ENCODE measurements at regions not wholly inside any gene's neighbourhood (a gene's known extent, or its start where the extent isn't known, plus 50 kb on each side); places are given as distances from the start of the nearest gene placed in this dataset.

GRCh38 chr10:108562105-108562504 lies 1361.2 kb downstream of the XPNPEP1 start:
- TF ChIP-seq CTCF (IDR thresholded peaks at IDR 0.05) (no peak), POLR2A (IDR thresholded peaks at IDR 0.05) (no peak)
- Histone ChIP-seq H3K9me3 (no peaks in the 10 kb centered on the region), H3K27ac (no peak overlapping the region), H3K4me1 (no peaks in the 10 kb centered on the region), H3K4me3 (no peak overlapping the region), H3K27me3 (no peaks in the 10 kb centered on the region), H3K36me3 (no peaks in the 10 kb centered on the region)
- intact Hi-C loops (cut with DNase I; ENCODE audit: low total_unique reads) = no loop called here
- DNase-seq = no peak

GRCh38 chr10:108561649-108562048 lies 1361.7 kb downstream of the XPNPEP1 start:
- Histone ChIP-seq H3K27ac (no peak overlapping the region), H3K4me1 (no peaks in the 10 kb centered on the region)
- TF ChIP-seq CTCF (IDR thresholded peaks at IDR 0.05) = no peak
- no peak for TF ChIP-seq POLR2A (IDR thresholded peaks at IDR 0.05)

GRCh38 chr10:108560488-108560887 lies 1362.8 kb downstream of the XPNPEP1 start:
- intact Hi-C loops (cut with DNase I; ENCODE audit: low total_unique reads) = no loop called here
- TF ChIP-seq CTCF (IDR thresholded peaks at IDR 0.05) (no peak), POLR2A (IDR thresholded peaks at IDR 0.05) (no peak)
- Histone ChIP-seq H3K4me3 (no peak overlapping the region), H3K27me3 (no peaks in the 10 kb centered on the region), H3K36me3 (no peaks in the 10 kb centered on the region), H3K27ac (no peak overlapping the region), H3K9me3 (no peaks in the 10 kb centered on the region), H3K4me1 (no peaks in the 10 kb centered on the region)
- DNase-seq = no peak

More at GRCh38 chr10:108561649-108562048, 1361.7 kb downstream of the XPNPEP1 start:
- no peak overlapping the region for H3K4me3 ChIP-seq
- no peaks in the 10 kb centered on the region for H3K27me3 ChIP-seq
- no peaks in the 10 kb centered on the region for H3K36me3 ChIP-seq
- no peak for DNase-seq
- intact Hi-C loops (cut with DNase I; ENCODE audit: low total_unique reads) = no loop called here
- H3K9me3 ChIP-seq = no peaks in the 10 kb centered on the region

GRCh38 chr10:108556186-108556585 lies 1367.1 kb downstream of the XPNPEP1 start:
- no peak overlapping the region for H3K4me3 ChIP-seq
- no peaks in the 10 kb centered on the region for H3K9me3 ChIP-seq
- no peaks in the 10 kb centered on the region for H3K36me3 ChIP-seq
- no peaks in the 10 kb centered on the region for H3K4me1 ChIP-seq
- DNase-seq = no peak
- intact Hi-C loops (cut with DNase I; ENCODE audit: low total_unique reads) = no loop called here
- no peak overlapping the region for H3K27ac ChIP-seq
- TF ChIP-seq POLR2A (IDR thresholded peaks at IDR 0.05) = no peak
- TF ChIP-seq CTCF (IDR thresholded peaks at IDR 0.05) = no peak
- H3K27me3 ChIP-seq = no peaks in the 10 kb centered on the region

- no peak for DNase-seq
- intact Hi-C loops (cut with DNase I; ENCODE audit: low total_unique reads) = no loop called here
- no peaks in the 10 kb centered on the region for H3K36me3 ChIP-seq
- H3K4me1 ChIP-seq = no peaks in the 10 kb centered on the region
- no peaks in the 10 kb centered on the region for H3K9me3 ChIP-seq
- H3K27ac ChIP-seq = no peak overlapping the region
- TF ChIP-seq CTCF (IDR thresholded peaks at IDR 0.05) = no peak
- TF ChIP-seq POLR2A (IDR thresholded peaks at IDR 0.05) = no peak
- H3K4me3 ChIP-seq = no peak overlapping the region
- H3K27me3 ChIP-seq = no peaks in the 10 kb centered on the region
Observed at GRCh38 chr10:108545921-108546320, 1377.4 kb downstream of the XPNPEP1 start.

All from uterus (tissue), 3 donors.